Hepatocyte (in vitro differentiated cells): ENCODE measurements at regions not wholly inside any gene's neighbourhood (a gene's known extent, or its start where the extent isn't known, plus 50 kb on each side); places are given as distances from the start of the nearest gene placed in this dataset.
"Not testable (repeated sequence)": the region's sequence is repeated elsewhere in the genome, so short reads cannot be mapped to it uniquely, and the experiment has no call there.

Source experiments
- CTCF ChIP-seq: fragments of 200-600 bp; sonication (generic); IDR thresholded peaks from 2 replicates; pipeline ENCODE4 v1.5.1; 2016; ENCODE audit warnings: antibody characterized with exemption, mild to moderate bottlenecking; ENCODE audit not compliant: poor library complexity
- EZH2 ChIP-seq: fragments of 200-600 bp; sonication (generic); IDR thresholded peaks from 2 replicates; pipeline ENCODE4 v1.6.1; 2016; ENCODE audit warnings: antibody characterized with exemption, mild to moderate bottlenecking, borderline replicate concordance

- TF ChIP-seq CTCF, EZH2: not testable (repeated sequence)
Measured at GRCh38 chr2:87476936-87477335, 271.0 kb upstream of the PLGLB2 start.
